ENCODE measurements at regions not wholly inside any gene's neighbourhood (a gene's known extent, or its start where the extent isn't known, plus 50 kb on each side); places are given as distances from the start of the nearest gene placed in this dataset.
"Not testable (repeated sequence)": the region's sequence is repeated elsewhere in the genome, so short reads cannot be mapped to it uniquely, and the experiment has no call there.

DNA sequence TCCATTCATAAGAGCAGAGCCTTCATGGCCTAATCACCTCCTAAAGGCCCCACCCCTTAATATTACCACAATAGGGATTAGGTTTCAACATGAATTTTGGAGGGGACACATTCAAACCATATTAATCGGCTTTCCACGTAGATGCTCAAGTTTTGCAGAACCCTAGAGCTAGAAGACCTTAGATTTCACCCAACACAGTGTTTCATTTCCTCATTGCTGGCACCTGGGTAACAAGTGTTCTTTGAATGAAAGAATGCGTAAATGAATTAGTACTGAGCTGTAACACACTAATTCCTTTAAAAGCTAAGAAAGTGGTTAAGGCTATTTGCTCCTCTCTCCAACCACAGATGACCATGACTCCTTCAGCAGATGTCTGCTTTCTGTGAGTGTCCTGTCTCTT lies 252.5 kb downstream of the SMAD2 start:
- no peak for DNase-seq (ENCODE audit: low read depth)

DNA sequence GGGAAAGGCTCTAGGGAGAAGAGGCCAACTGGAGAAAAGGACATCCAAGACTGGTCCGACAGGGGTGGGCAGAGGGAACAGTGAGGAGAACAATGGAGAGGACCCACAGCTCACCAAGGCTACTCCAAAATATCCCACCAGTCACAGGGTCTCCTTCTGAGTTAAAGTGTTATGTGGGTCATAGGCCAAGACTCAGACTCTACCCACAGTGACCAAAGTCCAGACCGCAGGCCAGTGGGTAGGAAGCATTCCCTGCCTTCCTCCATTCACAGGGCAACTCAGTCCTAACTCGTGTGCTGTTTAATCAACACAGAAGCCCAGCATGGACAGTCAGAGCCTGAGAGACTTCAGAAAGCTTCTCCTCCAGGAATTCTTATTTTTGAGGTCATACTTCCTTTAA lies 260.6 kb downstream of the SMAD2 start:
- no peak for DNase-seq (ENCODE audit: low read depth)

DNA sequence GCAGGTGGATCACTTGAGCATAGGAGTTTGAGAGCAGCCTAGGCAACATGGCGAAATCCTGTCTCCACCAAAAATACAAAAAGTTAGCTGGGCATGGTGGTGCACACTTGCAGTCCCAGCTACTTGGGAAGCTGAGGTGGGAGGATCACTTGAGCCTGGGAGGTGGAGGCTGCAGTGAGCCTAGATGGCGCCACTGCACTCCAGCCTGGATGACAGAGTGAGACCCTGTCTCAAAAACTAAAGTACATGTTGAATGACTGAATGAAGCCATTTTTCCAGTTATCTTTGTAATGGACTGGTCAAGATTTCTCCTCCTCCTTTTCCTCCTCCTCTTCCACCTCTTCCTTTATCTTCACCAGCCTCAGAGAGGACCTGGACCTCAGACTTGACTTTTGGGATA lies 272.0 kb downstream of the SMAD2 start:
- no peak for DNase-seq (ENCODE audit: low read depth)

DNA sequence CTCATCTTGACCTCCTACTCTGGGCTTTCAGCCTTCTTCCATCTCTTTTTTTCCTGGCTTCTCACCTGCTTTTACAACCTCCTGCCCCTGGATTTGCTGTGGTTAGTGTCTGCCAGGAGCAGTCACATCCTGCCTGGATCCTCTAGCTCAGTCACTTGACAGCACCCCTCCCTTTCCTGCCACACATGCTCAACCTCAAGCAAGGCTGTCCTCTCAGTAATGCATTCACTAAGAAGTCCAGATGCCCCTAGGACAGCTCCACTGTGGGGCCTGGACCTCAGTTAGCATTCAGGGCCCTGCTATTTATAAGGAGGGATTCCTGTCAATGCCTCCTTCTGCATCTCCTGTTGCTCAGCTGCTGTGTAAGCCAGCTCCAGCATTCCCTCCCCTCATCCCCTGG lies 275.5 kb downstream of the SMAD2 start:
- no peak for DNase-seq (ENCODE audit: low read depth)

DNA sequence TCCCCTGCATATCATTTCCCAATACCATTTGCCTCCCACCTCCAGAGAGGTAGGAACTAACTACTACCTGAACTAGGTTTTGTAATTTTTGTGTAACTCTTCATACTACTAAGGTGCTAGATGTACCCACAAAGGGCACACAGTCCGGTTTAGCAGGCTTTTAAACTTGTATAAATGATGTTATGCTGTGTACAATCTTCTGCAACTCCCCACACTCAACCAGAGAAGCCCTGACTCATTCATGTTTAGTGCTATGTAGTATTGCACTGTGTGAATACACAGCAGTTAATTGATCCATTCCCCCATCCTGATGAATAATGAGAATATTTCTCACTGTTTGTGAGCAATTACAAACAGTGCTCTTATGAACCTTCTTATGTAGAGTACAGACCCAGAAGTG lies 285.6 kb downstream of the SMAD2 start:
- no peak for DNase-seq (ENCODE audit: low read depth)

DNA sequence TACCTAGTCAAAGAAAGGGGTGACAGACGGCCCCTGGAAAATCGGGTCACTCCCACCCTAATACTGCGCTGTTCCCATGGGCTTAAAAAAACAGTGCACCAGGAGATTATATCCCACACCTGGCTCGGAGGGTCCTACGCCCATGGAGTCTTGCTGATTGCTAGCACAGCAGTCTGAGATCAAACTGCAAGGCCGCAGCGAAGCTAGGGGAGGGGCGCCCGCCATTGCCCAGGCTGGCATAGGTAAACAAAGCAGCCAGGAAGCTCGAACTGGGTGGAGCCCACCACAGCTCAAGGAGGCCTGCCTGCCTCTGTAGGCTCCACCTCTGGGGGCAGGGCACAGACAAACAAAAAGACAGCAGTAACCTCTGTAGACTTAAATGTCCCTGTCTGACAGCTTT lies 292.9 kb downstream of the SMAD2 start:
- not testable (repeated sequence) for DNase-seq (ENCODE audit: low read depth)

DNA sequence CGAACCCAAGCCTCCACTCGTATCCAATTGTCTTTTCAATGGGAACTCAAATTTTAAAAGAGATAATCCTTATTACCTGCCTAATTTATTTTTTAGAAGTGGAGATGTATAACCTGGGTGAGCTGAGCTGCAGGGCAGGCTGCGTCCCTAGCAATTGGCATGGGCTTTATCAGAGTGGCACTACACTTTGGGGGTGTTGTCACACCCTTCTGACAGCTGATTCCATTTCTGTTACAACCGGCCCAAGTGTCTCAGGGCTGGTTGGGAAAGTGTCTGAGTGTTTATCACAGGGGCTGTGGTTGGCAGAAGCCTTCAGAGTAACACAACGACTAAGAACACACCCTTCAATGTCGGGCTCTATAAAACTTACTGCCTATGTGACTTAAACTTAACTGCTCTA lies 295.0 kb downstream of the SMAD2 start:
- no peak for DNase-seq (ENCODE audit: low read depth)

DNA sequence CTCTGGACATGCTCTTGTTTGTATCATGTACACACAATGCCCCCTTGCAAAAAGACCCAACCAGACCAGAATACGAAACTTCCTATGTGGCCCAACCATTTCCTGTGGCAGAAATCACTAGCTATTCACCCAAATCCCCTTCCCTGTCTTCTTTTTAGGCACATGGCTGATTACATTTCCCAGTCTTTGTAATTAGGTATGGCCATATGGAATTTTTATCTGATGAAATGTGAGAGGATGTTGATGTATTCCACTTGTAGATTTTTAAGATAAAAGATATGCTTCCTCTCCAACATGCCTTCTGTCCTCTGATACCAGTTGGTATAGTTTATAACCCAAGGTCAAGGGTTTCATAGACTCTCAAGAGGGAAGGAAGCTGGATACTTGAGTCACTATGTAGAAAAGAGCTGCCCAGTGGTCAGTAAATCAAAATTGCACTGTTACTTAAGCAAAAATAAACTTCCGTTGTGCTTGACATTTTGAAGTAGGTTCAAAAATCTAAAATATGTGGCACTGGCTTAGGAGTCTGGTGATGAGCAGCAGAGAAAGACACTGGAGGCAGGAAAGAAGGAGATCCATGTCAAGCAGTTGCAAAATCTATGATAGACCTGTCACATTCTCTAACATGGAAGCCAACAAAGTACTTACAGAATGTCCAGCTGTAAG lies 297.4 kb downstream of the SMAD2 start:
- no peak for DNase-seq (ENCODE audit: low read depth)

DNA sequence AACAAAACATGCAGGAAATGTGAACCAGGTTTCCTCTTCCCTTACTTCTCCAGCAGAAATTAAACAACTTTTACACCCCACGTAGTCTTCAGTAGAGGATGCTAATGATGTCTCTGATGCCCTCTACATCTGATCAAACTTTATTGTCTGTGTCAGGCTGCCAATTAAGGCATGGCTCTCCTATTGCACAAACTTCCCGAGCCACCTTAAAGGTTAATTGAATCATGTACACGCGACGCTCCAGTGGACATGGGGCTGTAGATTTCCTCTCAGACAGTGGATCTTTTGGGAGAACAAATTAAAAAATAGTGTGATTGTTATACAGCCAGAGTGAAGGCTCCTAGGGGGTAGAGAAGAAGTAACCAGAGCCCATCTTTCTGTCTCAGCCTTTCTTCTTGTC lies 301.6 kb downstream of the SMAD2 start:
- DNase-seq (ENCODE audit: low read depth) = no peak

DNA sequence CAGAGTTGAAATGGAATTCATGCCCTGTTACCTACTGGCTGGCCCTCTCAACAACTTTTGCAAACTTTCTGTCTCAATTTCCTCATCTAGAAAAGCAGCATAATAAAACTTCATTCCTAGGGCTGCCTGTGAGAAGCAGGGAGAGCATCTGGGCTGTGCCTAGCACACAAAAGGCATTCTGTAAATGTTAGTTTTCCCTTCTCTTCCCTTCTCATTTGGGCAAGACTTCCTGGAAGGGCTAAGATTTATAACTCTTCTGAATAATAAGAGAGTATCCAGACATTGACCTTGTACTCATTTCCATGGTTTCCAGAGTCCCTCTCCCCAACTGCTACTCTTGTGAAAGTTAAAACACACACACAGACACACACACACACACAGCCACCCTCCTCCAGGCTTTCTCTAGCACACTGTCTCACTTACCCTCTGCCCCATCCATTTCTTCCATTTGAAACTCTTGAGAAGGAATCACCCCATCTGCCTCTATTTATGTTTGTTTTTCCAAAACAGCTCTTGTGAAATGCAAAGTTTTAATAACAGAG lies 302.1 kb downstream of the SMAD2 start:
- no peak for DNase-seq (ENCODE audit: low read depth)

DNA sequence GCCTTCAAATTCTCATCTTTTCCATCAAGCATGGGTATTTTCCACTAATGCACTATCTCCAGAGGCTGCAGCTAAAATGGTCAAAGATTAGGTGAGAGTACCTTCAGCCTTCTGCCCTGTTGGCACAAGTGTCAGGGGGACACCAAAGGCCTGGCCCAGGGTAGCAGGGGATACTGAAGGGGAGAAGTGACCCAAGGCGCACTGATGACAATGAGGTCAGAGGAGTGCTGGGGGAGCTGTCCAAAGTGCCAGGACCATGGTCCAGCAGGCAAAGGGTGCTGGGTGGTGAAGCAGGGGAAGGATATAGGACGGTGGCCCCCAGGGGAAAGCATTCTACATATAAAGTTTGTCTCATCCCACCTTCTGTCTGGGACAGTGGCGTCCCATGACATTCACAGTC lies 303.4 kb downstream of the SMAD2 start:
- no peak for DNase-seq (ENCODE audit: low read depth)

DNA sequence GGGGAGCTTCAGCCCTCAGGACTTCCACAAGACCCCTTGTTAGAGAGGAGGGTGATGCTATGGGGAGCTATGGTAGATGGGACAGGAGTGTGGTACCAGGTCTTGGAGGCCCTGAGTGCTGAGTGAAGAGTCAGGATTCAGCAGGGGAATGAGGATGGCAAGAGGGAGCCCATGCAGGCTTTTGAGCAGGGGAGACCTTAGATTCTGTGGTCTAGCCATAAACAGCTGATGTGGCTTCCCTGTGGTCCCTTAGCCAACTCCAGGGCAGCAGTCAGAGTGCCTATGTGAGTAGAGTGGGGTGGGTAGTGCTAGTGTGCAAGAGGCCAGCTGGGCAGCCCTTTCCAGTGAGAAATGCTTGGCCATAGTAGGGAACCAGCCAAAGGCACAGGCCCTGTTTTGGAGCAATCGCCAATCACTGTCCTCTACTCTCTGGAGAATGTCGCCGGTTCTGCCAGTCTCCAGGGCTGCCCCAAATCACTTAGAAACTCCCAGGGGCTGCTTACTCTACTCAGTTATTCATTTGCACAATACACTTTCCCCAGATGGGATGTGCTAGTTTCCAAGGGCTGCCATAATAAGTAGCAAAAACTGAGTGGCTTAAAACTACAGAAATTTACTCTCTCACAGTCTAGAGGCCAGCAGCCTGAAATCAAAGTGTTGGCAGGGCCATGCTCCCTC lies 310.5 kb downstream of the SMAD2 start:
- DNase-seq (ENCODE audit: low read depth) = no peak

DNA sequence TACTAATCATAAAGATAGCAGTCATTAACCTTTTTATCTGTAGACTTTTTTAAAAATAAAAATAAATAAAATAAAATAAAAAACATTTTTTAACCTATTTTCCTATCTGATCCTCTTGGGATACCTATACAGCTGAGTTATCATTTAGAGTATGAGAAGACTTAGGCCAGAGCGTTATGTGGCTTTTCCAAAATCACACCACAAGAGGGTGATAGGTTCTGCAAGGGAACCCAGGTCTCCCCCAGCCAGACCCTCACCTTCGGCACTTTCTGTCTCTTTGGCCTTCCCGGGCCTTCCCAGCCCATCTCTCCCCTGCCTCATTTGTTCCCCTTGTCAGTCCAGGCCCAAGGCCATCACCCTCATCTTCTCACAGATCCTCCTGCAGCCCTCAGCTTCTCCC lies 311.7 kb downstream of the SMAD2 start:
- DNase-seq (ENCODE audit: low read depth) = no peak

DNA sequence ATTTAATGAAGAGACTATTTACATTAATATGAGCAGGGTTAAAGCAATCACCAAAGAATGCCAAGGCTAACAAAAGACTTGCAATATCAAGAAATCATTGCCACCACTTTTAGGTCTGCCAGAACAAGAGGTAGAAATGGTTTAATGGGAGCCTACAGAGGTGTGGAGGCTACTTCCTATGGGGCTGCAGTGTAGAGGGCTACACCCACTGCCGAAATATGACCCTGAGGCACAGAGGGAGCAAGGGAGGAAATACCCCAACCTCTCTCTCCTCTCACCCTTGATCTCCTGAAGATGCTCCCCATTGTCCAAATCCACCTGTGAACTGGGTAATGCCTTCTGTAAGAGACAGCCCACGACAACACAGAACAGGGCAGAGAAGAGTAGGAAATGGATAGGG lies 315.4 kb downstream of the SMAD2 start:
- no peak for DNase-seq (ENCODE audit: low read depth)

DNA sequence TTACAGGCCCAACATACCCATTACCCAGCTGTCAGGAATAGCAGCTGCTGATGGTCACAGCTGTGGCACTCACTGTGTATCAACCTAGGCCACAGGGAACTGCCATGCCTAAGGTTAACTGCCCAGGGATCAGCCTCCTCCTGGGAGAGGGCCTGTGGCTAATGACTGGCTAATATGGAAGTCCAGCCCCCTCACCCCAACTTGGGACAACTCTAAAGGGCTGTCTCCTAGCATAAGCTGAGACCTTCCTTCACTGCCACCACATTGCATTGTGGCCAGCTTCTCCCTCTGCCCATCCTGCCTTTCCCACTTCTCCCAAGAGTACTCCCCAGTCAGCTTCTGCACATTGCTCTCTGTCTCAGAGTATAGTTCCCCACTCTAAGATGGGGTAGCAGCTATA lies 316.5 kb downstream of the SMAD2 start:
- DNase-seq (ENCODE audit: low read depth) = no peak

DNA sequence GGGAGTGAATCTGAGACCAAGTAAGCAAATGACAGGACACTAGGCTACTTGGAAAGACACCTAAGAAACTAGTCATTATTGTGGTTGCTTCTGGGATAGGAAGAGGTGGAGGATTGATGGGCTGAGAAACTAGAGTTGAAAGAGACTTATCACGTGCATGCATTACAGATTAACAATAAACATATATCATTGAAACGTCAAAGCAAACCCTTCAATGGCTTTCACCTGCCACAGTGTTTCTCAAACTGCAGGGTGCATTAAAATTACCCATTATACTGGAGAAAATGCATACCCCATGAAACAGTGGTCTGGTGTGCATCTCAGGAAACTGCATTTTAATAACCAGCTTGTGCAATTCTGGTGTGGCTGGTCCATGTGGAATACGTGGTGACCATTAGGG lies 318.8 kb downstream of the SMAD2 start:
- no peak for DNase-seq (ENCODE audit: low read depth)

DNA sequence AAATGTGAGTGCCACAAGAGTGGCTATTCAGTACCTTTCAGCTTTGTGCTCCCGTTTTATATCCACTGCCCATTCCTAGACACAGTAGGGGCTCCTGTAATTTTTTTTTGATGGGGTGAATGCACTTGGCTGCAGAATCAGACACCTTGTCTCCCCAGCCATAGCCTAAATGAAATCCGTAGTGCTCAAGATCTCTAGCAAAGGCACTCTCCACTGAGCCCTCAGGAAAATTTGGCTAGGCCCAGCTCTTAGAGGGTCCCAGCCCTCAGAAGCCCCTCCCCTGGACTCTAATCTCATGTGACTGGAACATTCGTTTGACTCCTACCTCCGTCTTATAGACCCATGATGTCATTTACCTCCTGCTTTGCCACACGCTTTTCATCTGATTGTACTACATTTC lies 323.9 kb downstream of the SMAD2 start:
- DNase-seq (ENCODE audit: low read depth) = no peak

DNA sequence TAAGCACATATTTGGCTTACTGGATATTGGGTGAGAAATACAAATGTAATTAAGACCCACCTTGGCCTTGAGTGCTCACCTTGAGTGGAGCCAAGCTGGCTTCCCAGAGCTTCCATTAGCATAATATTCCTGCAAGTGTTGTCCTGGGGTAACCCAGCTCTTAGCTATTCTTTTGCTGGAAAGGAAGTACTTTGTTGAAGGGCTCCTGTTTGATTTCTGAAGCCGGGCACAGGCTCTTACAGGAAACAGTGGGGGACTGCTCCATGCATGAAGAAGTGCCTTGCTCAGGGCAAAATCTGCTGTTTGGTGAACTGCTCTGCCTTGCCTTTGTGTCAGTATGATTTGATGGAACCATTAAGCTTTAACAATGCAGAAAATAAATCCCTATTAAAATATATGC lies 325.4 kb downstream of the SMAD2 start:
- no peak for DNase-seq (ENCODE audit: low read depth)

DNA sequence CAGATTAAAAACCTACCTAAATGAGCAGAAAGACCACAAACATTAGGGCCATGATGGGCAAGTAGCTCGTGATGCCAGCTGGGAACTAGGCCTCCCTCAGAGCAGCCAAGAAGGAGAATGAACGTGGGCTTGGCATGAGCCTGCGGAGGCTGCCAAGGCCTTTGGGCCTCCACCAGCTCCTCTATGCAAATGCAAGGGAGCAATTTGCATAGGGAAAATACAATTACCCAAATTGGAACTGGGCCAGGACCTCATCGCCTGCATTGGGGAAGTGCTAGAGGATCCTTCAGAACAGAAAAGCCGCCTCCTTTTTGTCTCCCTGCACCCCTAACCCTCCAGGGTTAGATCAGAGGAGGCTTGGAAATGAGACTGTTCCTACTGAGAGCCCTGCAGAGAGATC lies 326.4 kb downstream of the SMAD2 start:
- no peak for DNase-seq (ENCODE audit: low read depth)

DNA sequence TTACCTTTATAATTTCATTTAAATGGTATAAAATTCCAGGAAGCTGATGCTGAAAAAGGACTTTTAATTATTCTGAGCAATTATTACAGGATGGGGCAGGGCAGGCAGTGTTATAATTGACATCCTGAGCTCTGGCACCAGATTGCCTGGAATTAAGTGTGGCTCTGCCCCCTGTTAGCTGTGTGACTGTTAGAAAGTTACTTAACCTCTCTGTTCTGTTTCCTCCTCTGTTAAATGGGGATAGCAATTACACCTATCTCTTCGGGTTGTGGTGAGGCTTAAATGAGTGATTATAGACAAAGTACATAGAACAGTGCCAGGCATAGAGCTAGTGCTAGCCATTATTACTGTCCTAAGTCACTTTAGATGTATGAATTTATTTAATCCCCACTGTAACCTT lies 327.3 kb downstream of the SMAD2 start:
- no peak for DNase-seq (ENCODE audit: low read depth)

DNA sequence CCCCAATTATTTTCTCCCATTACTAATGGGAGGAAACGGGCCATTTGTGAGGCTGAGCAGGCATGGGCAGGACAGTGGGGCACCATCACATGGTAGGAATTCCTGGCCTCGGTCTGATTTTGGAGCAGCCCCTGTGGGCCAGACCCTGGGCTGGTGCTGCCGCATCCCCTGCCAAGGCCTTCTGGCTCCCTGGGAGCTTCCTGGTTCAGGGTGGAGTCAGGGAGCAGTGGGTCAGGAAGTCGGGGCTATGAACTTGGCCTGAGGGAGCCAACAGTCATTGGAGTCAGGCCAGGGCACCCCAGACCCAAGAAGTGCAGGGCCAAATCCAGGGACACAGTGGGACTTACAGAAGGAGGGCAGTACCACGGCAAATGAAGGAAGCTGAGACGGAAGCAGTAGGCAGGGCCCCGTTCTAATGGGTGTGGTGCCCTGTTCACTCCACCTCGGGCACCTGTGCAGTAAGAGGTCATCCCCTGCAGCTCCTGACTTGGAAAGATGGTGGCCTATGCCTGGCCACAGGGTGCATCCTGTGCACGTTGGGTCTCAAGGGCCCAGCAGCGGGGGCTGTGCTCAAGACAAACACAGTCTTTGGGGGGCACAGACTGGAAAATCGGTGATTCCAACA lies 328.1 kb downstream of the SMAD2 start:
- no peak for DNase-seq (ENCODE audit: low read depth)

DNA sequence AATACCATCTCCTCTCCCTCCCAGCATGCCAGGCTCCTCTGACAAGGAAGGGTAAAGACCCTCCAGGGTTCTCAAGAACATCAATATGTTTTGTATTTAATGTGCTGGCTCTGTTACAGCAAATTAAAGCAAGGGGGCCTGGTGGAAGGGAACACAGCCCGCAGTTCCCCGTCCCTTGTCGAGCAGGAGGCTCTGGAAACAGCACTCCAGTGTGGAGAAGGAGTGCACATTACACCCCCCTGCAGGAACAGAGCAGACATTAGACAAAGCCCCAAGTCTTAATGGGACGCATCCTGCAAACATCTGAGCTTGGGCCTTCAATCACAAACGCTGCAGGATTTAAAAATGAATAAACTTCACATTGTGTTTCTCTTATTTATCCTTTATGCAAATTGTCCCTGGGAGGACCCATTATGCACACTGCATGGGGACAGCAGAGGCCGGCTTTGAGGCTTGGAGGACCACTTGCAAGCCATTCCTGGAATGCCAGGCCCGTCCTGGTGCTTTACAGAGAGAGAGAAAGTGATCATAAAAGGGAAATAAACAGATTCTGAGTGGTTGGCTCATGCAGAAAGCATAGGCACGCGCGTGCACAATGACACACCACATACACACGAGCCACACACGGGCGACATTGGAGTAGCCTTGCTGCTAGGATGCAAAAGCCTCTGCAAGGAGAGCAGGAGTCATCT lies 328.7 kb downstream of the SMAD2 start:
- DNase-seq (ENCODE audit: low read depth) = no peak
